H1 (cell line): ENCODE measurements at regions not wholly inside any gene's neighbourhood (a gene's known extent, or its start where the extent isn't known, plus 50 kb on each side); places are given as distances from the start of the nearest gene placed in this dataset.

Experiments
- GTF2F1 ChIP-seq: IDR thresholded peaks from 2 replicates; pipeline ENCODE4 v1.6.1; 2012; ENCODE audit warnings: low read depth, low read length, improper control_type of control experiment, borderline replicate concordance
- KDM4A ChIP-seq: IDR thresholded peaks from one replicate; pipeline ENCODE4 v1.7.1; 2012; ENCODE audit warnings: low read depth, mild to moderate bottlenecking, moderate library complexity, low read length, inconsistent platforms; ENCODE audit not compliant: severe bottlenecking
- POLR2A ChIP-seq, 2 experiments: IDR thresholded peaks; 1 replicate in 1 of 2; 2 replicates in 1 of 2; pipeline ENCODE4 v1.6.1; 2011; ENCODE audit warnings: low read depth in 2 of 2, low read length in 2 of 2, mild to moderate bottlenecking in 2 of 2; ENCODE audit errors: control extremely low read depth in 1 of 2

DNA sequence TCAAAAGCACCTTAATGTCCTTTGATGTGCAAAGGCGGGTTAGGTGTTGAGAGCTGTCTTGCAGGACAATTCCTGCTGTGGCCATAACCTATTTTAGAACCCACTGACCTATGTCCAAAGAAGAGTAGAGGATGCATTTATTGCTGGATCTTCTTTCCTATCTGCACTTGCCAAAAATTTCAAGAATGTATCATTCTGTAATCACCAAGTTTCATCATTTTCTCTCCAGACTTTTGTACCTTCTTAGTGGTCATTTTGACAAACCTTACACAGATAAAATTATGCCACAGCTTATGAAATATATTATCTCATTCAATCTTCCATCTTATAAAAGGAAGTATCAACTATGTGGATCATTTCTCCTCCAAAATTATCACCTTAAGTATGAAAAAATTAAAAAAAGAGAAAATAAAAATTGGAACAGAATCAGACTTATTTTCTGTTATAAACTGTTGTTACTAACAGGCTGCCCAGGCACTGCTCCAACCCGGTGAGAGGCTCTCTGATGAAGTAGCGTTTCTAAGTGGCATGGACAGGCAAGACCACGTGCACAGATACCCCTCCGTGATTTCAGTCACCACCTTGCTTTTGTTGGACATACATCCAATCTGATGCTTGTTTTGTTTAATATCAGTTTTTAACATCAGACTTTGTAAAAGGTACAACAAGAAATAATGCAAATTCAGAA, 559.9 kb upstream of the ID2 start (continued):
- TF ChIP-seq KDM4A (no peak), GTF2F1 (no peak), POLR2A (IDR thresholded peaks at IDR 0.05; ENCODE audit: control extremely low read depth in 1 of 2, low read depth in 2 of 2, low read length in 2 of 2) (no peak)
